ENCODE measurements at regions not wholly inside any gene's neighbourhood (a gene's known extent, or its start where the extent isn't known, plus 50 kb on each side); places are given as distances from the start of the nearest gene placed in this dataset.

- Histone ChIP-seq H3K4me2 (ENCODE audit: low read length) (peak overlapping the region; percentile 31), H3K4me1 (peaks cover 36% of the 10 kb centered on the region), H3K27me3 (ENCODE audit: control insufficient read depth, insufficient read depth, low read length) (no peaks in the 10 kb centered on the region), H3K79me2 (no peaks in the 10 kb centered on the region), H3K4me3 (ENCODE audit: low read depth, low read length) (no peak overlapping the region), H3K36me3 (ENCODE audit: control insufficient read depth, insufficient read depth, low read length) (no peaks in the 10 kb centered on the region), H3K9ac (no peak overlapping the region), H3K9me3 (ENCODE audit: control insufficient read depth, low read length) (no peaks in the 10 kb centered on the region), H2AFZ (peak overlapping the region; percentile 73), H3K27ac (peak overlapping the region; percentile 36)
- peak; percentile 8 for TF ChIP-seq CTCF (IDR thresholded peaks at IDR 0.05)
These were observed 92.3 kb upstream of the FGF3 start for GRCh38 chr11:69911310-69912160.

- no peak overlapping the region for H3K4me3 ChIP-seq (ENCODE audit: low read depth, low read length)
- no peaks in the 10 kb centered on the region for H3K27me3 ChIP-seq (ENCODE audit: control insufficient read depth, insufficient read depth, low read length)
- TF ChIP-seq CTCF (IDR thresholded peaks at IDR 0.05): no peak
- H2AFZ ChIP-seq: no peak overlapping the region
- H3K9ac ChIP-seq: no peak overlapping the region
- H3K36me3 ChIP-seq (ENCODE audit: control insufficient read depth, insufficient read depth, low read length): no peaks in the 10 kb centered on the region
- no peaks in the 10 kb centered on the region for H3K79me2 ChIP-seq
- H3K4me2 ChIP-seq (ENCODE audit: low read length): no peak overlapping the region
- H3K9me3 ChIP-seq (ENCODE audit: control insufficient read depth, low read length): no peaks in the 10 kb centered on the region
- H3K27ac ChIP-seq: peak overlapping the region; percentile 89
- H3K4me1 ChIP-seq: peaks cover 36% of the 10 kb centered on the region
These were observed 93.1 kb upstream of the FGF3 start for GRCh38 chr11:69912161-69912910.

DNA sequence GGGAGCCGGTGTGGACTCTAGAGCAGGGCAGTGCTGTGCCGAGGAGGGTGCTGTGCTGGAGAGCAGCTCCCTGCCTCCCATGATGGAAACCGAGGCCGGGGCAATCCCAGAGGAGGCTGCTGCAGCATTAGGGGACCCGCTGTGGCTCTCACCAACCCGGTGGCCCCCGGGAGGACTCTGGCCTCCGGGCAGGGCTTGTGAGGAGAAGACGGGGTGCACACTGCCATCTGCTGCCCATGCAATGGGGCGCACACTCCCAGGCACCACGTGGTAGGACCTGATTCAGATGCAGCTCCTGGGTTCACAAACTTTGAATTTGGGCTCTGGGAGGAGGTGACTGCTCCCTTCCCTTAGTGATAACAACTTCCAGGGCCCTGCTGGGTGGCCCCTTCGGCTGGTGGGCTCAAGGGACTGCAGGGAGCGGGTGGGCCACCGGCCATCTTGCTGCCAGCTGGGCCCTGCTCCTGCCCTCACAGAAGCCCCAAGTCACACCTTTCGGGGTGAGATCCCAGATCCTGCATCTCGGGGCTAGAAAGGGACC, 93.8 kb upstream of the FGF3 start:
- no peaks in the 10 kb centered on the region for H3K27me3 ChIP-seq (ENCODE audit: control insufficient read depth, insufficient read depth, low read length)
- H2AFZ ChIP-seq: peak overlapping the region; percentile 50
- H3K9ac ChIP-seq: no peak overlapping the region
- no peaks in the 10 kb centered on the region for H3K79me2 ChIP-seq
- no peaks in the 10 kb centered on the region for H3K9me3 ChIP-seq (ENCODE audit: control insufficient read depth, low read length)
- no peak overlapping the region for H3K4me3 ChIP-seq (ENCODE audit: low read depth, low read length)
- TF ChIP-seq CTCF (IDR thresholded peaks at IDR 0.05): peak; percentile 19
- H3K4me2 ChIP-seq (ENCODE audit: low read length): no peak overlapping the region
- peaks cover 38% of the 10 kb centered on the region for H3K4me1 ChIP-seq
- H3K36me3 ChIP-seq (ENCODE audit: control insufficient read depth, insufficient read depth, low read length): no peaks in the 10 kb centered on the region
- peak overlapping the region; percentile 89 for H3K27ac ChIP-seq

DNA sequence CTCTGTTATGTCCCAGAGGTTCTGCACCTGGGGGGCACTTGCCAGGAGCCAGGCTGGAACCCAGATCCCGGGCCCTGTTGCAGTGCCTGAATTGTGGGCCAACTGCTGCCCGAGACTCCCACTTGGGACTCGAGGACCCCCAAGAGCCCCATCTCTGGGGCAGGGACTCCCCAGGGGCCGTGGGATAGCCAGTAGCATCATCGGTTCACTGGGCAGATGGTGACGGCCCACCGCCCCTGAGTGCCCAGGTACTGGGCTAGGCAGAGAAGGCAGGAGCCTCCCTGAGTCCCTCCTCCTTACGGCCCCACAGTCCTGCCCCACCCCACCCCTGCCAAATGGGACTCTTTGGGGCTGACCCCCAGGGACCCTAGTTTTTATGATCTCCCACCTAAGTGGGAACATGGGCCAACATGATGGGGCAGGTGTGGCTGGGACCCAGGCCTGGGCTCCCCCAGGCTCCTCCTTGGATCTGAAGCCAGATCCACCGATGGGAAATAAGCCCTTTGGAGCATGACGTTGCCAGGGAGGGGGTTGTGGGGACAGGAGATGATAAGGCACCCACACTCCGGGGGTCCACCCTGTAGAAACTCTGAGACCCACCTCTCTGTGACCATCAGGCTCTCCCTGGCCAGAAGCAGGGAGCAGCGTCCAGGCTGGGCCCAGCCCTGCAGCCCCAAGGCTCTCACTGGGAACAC, 94.5 kb upstream of the FGF3 start:
- Histone ChIP-seq H3K9me3 (ENCODE audit: control insufficient read depth, low read length) (no peaks in the 10 kb centered on the region), H3K4me1 (peaks cover 44% of the 10 kb centered on the region), H3K27me3 (ENCODE audit: control insufficient read depth, insufficient read depth, low read length) (no peaks in the 10 kb centered on the region), H2AFZ (peak overlapping the region; percentile 66), H3K79me2 (no peaks in the 10 kb centered on the region), H3K4me3 (ENCODE audit: low read depth, low read length) (no peak overlapping the region), H3K36me3 (ENCODE audit: control insufficient read depth, insufficient read depth, low read length) (no peaks in the 10 kb centered on the region), H3K27ac (peak overlapping the region; percentile 89), H3K9ac (no peak overlapping the region), H3K4me2 (ENCODE audit: low read length) (no peak overlapping the region)
- TF ChIP-seq CTCF (IDR thresholded peaks at IDR 0.05): no peak

Data from parathyroid adenoma (tissue), 2 donors.